Natural killer cell (primary cell): ENCODE measurements at regions not wholly inside any gene's neighbourhood (a gene's known extent, or its start where the extent isn't known, plus 50 kb on each side); places are given as distances from the start of the nearest gene placed in this dataset.

Experiments
- ATAC-seq, 3 donors: fragments of 150-1000 bp in 2 of 3; fragments of 200-7000 bp in 1 of 3; cut with Tn5 transposase; 1 replicate in 1 of 3; 2 replicates in 2 of 3; pipeline ENCODE4 v1.10.0; 2021; ENCODE audit warnings: mild to moderate bottlenecking in 2 of 3, moderate library complexity in 2 of 3
- DNase-seq, 2 donors: peaks; one replicate each; pipeline versions ENCODE4 v3.0.0 to v3.0.0-alpha.2; 2013 to 2021; ENCODE audit warnings: mixed read lengths in 1 of 2
- H3K27ac ChIP-seq: one replicate; pipeline ENCODE4 v1.5.1; 2013; ENCODE audit warnings: mild to moderate bottlenecking, low read length
- H3K27me3 ChIP-seq: one replicate; pipeline ENCODE4 v1.6.1; 2013; ENCODE audit warnings: low read length; ENCODE audit not compliant: control insufficient read depth, insufficient read depth
- H3K36me3 ChIP-seq: one replicate; pipeline ENCODE4 v1.6.1; 2013; ENCODE audit warnings: low read length; ENCODE audit not compliant: control insufficient read depth, insufficient read depth
- H3K4me1 ChIP-seq: one replicate; pipeline ENCODE4 v1.6.1; 2013; ENCODE audit warnings: low read length; ENCODE audit not compliant: control insufficient read depth, insufficient read depth
- H3K4me3 ChIP-seq: one replicate; pipeline ENCODE4 v1.5.1; 2013; ENCODE audit warnings: low read length
- H3K9me3 ChIP-seq: one replicate; pipeline ENCODE4 v1.6.1; 2013; ENCODE audit warnings: low read length; ENCODE audit not compliant: control insufficient read depth, insufficient read depth
- H3K27ac Mint-ChIP-seq, 2 donors: one replicate each; pipeline ENCODE4 v1.8.0; 2022; ENCODE audit warnings: mild to moderate bottlenecking in 2 of 2, mixed read lengths in 2 of 2, moderate library complexity in 1 of 2
- H3K27me3 Mint-ChIP-seq, 2 donors: one replicate each; pipeline ENCODE4 v1.8.0; 2022; ENCODE audit warnings: low read depth in 2 of 2, mixed read lengths in 2 of 2
- H3K36me3 Mint-ChIP-seq: one replicate; pipeline ENCODE4 v1.8.0; 2022; ENCODE audit warnings: mixed read lengths
- H3K4me1 Mint-ChIP-seq, 2 donors: one replicate each; pipeline ENCODE4 v1.8.0; 2022; ENCODE audit warnings: mixed read lengths in 2 of 2
- H3K4me3 Mint-ChIP-seq: one replicate; pipeline ENCODE4 v1.8.0; 2022; ENCODE audit warnings: mild to moderate bottlenecking, moderate library complexity, mixed read lengths
- H3K9me3 Mint-ChIP-seq, 2 donors: one replicate each; pipeline ENCODE4 v1.8.0; 2022; ENCODE audit warnings: mixed read lengths in 2 of 2
- CTCF ChIP-seq: fragments of 200-600 bp; IDR thresholded peaks from one replicate; pipeline ENCODE4 v1.8.0; 2022; ENCODE audit warnings: antibody characterized with exemption
- WGBS: methylation state at CpG from one replicate; pipeline ENCODE4 v1.1.7; 2013; ENCODE audit warnings: missing lambda C conversion rate; ENCODE audit not compliant: insufficient coverage; 5-methylcytosine and 5-hydroxymethylcytosine counted together
- intact Hi-C: fragments of 100-400 bp; cut with micrococcal nuclease; formaldehyde crosslinking; loops from one replicate; pipeline ENCODE4 v1.14.2; 2022

- WGBS: 92% methylated on average over 5 of the region's 5 CpGs
- TF ChIP-seq CTCF: no peak
- no peaks in the 10 kb centered on the region for H3K36me3 ChIP-seq
- Mint-ChIP-seq H3K4me1 (no peaks in the 10 kb centered on the region), H3K9me3 (no peaks in the 10 kb centered on the region), H3K4me3 (no peak overlapping the region), H3K36me3 (no peaks in the 10 kb centered on the region), H3K27me3 (peaks cover 18 to 40% of the 10 kb centered on the region in 2 donors), H3K27ac (no peak overlapping the region)
- ATAC-seq (no peak), DNase-seq (no peak)
- no peaks in the 10 kb centered on the region for H3K9me3 ChIP-seq
- H3K4me1 ChIP-seq: no peaks in the 10 kb centered on the region
- intact Hi-C loops: no loop called here
- H3K27me3 ChIP-seq: no peaks in the 10 kb centered on the region
- H3K27ac ChIP-seq: no peak overlapping the region
- no peak overlapping the region for H3K4me3 ChIP-seq
These were observed 91.5 kb downstream of the FAM50B start for GRCh38 chr6:3940703-3941102.

GRCh38 chr6:3943331-3943765 lies 94.2 kb downstream of the FAM50B start:
- Histone ChIP-seq H3K36me3 (no peaks in the 10 kb centered on the region), H3K4me3 (no peak overlapping the region), H3K27ac (no peak overlapping the region), H3K27me3 (no peaks in the 10 kb centered on the region), H3K9me3 (no peaks in the 10 kb centered on the region), H3K4me1 (no peaks in the 10 kb centered on the region)
- 6% methylated on average over 12 of the region's 12 CpGs for WGBS
- DNase-seq (no peak), ATAC-seq (no peak)
- Mint-ChIP-seq H3K4me3 (no peak overlapping the region), H3K27ac (no peak overlapping the region), H3K27me3 (peaks cover 19 to 31% of the 10 kb centered on the region in 2 donors), H3K9me3 (no peaks in the 10 kb centered on the region), H3K4me1 (no peaks in the 10 kb centered on the region), H3K36me3 (no peaks in the 10 kb centered on the region)
- intact Hi-C loops: no loop called here
- TF ChIP-seq CTCF: no peak

GRCh38 chr6:3944246-3944645 lies 95.1 kb downstream of the FAM50B start:
- Histone ChIP-seq H3K36me3 (no peaks in the 10 kb centered on the region), H3K9me3 (no peaks in the 10 kb centered on the region), H3K4me1 (no peaks in the 10 kb centered on the region), H3K27me3 (no peaks in the 10 kb centered on the region), H3K27ac (no peak overlapping the region), H3K4me3 (no peak overlapping the region)
- Mint-ChIP-seq H3K9me3 (no peaks in the 10 kb centered on the region), H3K4me3 (no peak overlapping the region), H3K36me3 (no peaks in the 10 kb centered on the region), H3K4me1 (no peaks in the 10 kb centered on the region), H3K27me3 (peaks cover 18 to 29% of the 10 kb centered on the region in 2 donors), H3K27ac (no peak overlapping the region)
- DNase-seq: no peak
- ATAC-seq: no peak
- WGBS: 77% methylated on average over 4 of the region's 5 CpGs
- no peak for TF ChIP-seq CTCF
- intact Hi-C loops: no loop called here

- H3K4me3 Mint-ChIP-seq: no peak overlapping the region
- no peak overlapping the region for H3K27ac Mint-ChIP-seq
- H3K9me3 Mint-ChIP-seq: peaks cover under 1% of the 10 kb centered on the region in 2 donors
- Histone ChIP-seq H3K4me3 (no peak overlapping the region), H3K4me1 (no peaks in the 10 kb centered on the region), H3K36me3 (no peaks in the 10 kb centered on the region), H3K27ac (no peak overlapping the region), H3K9me3 (no peaks in the 10 kb centered on the region), H3K27me3 (no peaks in the 10 kb centered on the region)
- WGBS: 83% methylated on average over 10 of the region's 12 CpGs
- no peaks in the 10 kb centered on the region for H3K36me3 Mint-ChIP-seq
- ATAC-seq (no peak), DNase-seq (no peak)
- TF ChIP-seq CTCF: no peak
- intact Hi-C loops: no loop called here
- peaks cover 21 to 27% of the 10 kb centered on the region in 2 donors for H3K27me3 Mint-ChIP-seq
- H3K4me1 Mint-ChIP-seq: no peaks in the 10 kb centered on the region
These were observed 97.6 kb downstream of the FAM50B start for GRCh38 chr6:3946778-3947177.
